Transverse colon (tissue), 4 donors: ENCODE measurements at regions not wholly inside any gene's neighbourhood (a gene's known extent, or its start where the extent isn't known, plus 50 kb on each side); places are given as distances from the start of the nearest gene placed in this dataset.

Experiments
- CTCF ChIP-seq, 5 experiments: fragments of 200-600 bp in 3 of 5; fragments of 450-650 bp in 2 of 5; sonication (generic) in 3 of 5; IDR thresholded peaks; 1 replicate in 2 of 5; 2 replicates in 3 of 5; pipeline ENCODE4 v1.5.1; 2016 to 2017; ENCODE audit warnings: antibody characterized with exemption in 5 of 5, inconsistent platforms in 3 of 5, mild to moderate bottlenecking in 2 of 5, moderate library complexity in 1 of 5
- POLR2A ChIP-seq: fragments of 450-650 bp; IDR thresholded peaks from one replicate; pipeline ENCODE4 v1.6.1; 2016; ENCODE audit warnings: antibody characterized with exemption, mild to moderate bottlenecking, moderate library complexity
- POLR2AphosphoS5 ChIP-seq, 3 donors: sonication (generic); formaldehyde crosslinking; IDR thresholded peaks; one replicate each; pipeline ENCODE4 v1.6.1; 2016; ENCODE audit warnings: antibody characterized with exemption in 3 of 3

DNA sequence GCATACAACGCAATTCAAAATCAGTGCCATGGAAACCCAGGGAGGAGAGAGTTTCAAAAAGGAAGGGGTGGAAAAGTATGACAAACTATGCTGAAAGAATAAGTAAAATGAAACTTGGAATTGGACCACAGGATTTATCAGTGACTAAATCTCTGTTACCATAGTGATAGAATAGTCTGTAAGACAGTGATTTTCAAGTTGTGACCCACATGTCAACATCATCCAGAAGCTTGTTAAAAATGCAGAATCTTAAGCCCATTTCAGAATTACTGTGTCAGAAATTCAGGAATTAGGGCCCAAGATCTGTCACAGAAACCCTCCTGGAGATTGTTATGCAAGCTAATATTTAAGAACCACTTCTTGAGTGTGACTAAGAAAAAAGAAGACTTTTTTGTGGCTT lies 417.7 kb upstream of the JAG1 start:
- no peak for TF ChIP-seq POLR2A
- TF ChIP-seq CTCF (IDR thresholded peaks at IDR 0.05), result no peak
- TF ChIP-seq POLR2AphosphoS5 (IDR thresholded peaks at IDR 0.05), result no peak
